HG02798 (cell line): ENCODE measurements at regions not wholly inside any gene's neighbourhood (a gene's known extent, or its start where the extent isn't known, plus 50 kb on each side); places are given as distances from the start of the nearest gene placed in this dataset.

Experiments used
- ATAC-seq: cut with Tn5 transposase; IDR thresholded peaks from one replicate; pipeline ENCODE4 v1.9.1; 2021; ENCODE audit warnings: mild to moderate bottlenecking; ENCODE audit not compliant: unreplicated experiment, poor library complexity

- ATAC-seq, result no peak
Observed at GRCh38 chr2:128690869-128691268, 372.2 kb upstream of the HS6ST1 start.

- ATAC-seq, result no peak
Observed at GRCh38 chr2:128691526-128691925, 372.9 kb upstream of the HS6ST1 start.

- ATAC-seq, result no peak
Observed at GRCh38 chr2:128692895-128693742, 374.5 kb upstream of the HS6ST1 start.

GRCh38 chr2:128693743-128694029 is 375.0 kb upstream of the HS6ST1 start:
- no peak for ATAC-seq

GRCh38 chr2:128695646-128696220 is 377.1 kb upstream of the HS6ST1 start:
- ATAC-seq, result no peak

- ATAC-seq, result no peak
Observed at GRCh38 chr2:128696421-128696820, 377.8 kb upstream of the HS6ST1 start.

- no peak for ATAC-seq
Observed at GRCh38 chr2:128701418-128701817, 382.8 kb upstream of the HS6ST1 start.

- no peak for ATAC-seq
Observed at GRCh38 chr2:128702616-128703015, 383.9 kb upstream of the HS6ST1 start.

- ATAC-seq, result no peak
Observed at GRCh38 chr2:128708106-128708816, 389.6 kb upstream of the HS6ST1 start.

- ATAC-seq, result no peak
Observed at GRCh38 chr2:128710242-128710641, 391.6 kb upstream of the HS6ST1 start.

GRCh38 chr2:128710729-128711128 is 392.1 kb upstream of the HS6ST1 start:
- no peak for ATAC-seq

- ATAC-seq, result no peak
Observed at GRCh38 chr2:128714285-128714684, 395.6 kb upstream of the HS6ST1 start.

GRCh38 chr2:128714851-128715312 is 396.2 kb upstream of the HS6ST1 start:
- ATAC-seq, result no peak

- no peak for ATAC-seq
Observed at GRCh38 chr2:128715360-128715759, 396.7 kb upstream of the HS6ST1 start.

GRCh38 chr2:128716299-128716721 is 397.6 kb upstream of the HS6ST1 start:
- ATAC-seq, result no peak

- no peak for ATAC-seq
Observed at GRCh38 chr2:128717758-128718710, 399.4 kb upstream of the HS6ST1 start.

GRCh38 chr2:128720080-128721022 is 401.7 kb upstream of the HS6ST1 start:
- no peak for ATAC-seq

- no peak for ATAC-seq
Observed at GRCh38 chr2:128721096-128721495, 402.4 kb upstream of the HS6ST1 start.

- no peak for ATAC-seq
Observed at GRCh38 chr2:128722489-128722888, 403.8 kb upstream of the HS6ST1 start.
